IPS-20b (cell line): ENCODE measurements at regions not wholly inside any gene's neighbourhood (a gene's known extent, or its start where the extent isn't known, plus 50 kb on each side); places are given as distances from the start of the nearest gene placed in this dataset.

Experiments used
- H3K27ac ChIP-seq: one replicate; pipeline ENCODE4 v1.5.1; 2013; ENCODE audit warnings: low read length
- H3K27me3 ChIP-seq: 2 replicates; pipeline ENCODE4 v1.6.1; 2013; ENCODE audit warnings: mild to moderate bottlenecking, low read length, inconsistent platforms; ENCODE audit not compliant: insufficient read depth
- H3K36me3 ChIP-seq: 2 replicates; pipeline ENCODE4 v1.6.1; 2013; ENCODE audit warnings: low read depth, mild to moderate bottlenecking, inconsistent platforms, low read length, moderate library complexity; ENCODE audit not compliant: insufficient read depth
- H3K4me1 ChIP-seq: 2 replicates; pipeline ENCODE4 v1.6.1; 2013; ENCODE audit warnings: mild to moderate bottlenecking, control low read depth, inconsistent platforms, low read length, moderate library complexity; ENCODE audit not compliant: insufficient read depth
- H3K4me3 ChIP-seq: 2 replicates; pipeline ENCODE4 v1.5.1; 2013; ENCODE audit warnings: mild to moderate bottlenecking, low read length, inconsistent platforms
- H3K9ac ChIP-seq: 2 replicates; pipeline ENCODE4 v1.6.1; 2013; ENCODE audit warnings: low read depth, mild to moderate bottlenecking, inconsistent platforms, low read length, moderate library complexity
- H3K9me3 ChIP-seq: 2 replicates; pipeline ENCODE4 v1.6.1; 2013; ENCODE audit warnings: mild to moderate bottlenecking, low read depth, low read length, inconsistent platforms; ENCODE audit not compliant: insufficient read depth

DNA sequence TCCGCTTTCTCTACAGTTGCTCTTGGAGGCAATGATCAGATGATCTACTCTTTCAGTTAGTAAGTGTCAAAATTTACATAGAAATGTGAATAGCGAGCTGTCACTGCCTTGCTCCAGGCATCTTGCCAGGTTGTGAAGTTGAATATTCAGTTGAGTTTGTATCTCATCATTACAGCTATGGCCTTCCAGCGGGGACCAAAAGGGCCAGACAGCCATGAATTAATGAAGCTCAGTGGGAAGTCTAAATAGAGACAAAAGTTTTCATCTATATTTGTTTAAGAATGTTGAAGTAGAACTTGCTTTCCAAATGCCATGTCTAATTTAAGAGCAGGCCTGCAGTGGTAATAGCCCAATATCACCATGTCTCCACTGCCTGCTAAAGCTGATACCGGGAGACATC lies 387.8 kb downstream of the FLRT2 start:
- Histone ChIP-seq H3K27ac (no peak overlapping the region), H3K4me3 (no peak overlapping the region), H3K27me3 (no peaks in the 10 kb centered on the region), H3K9ac (no peak overlapping the region), H3K4me1 (no peaks in the 10 kb centered on the region), H3K36me3 (no peaks in the 10 kb centered on the region), H3K9me3 (no peaks in the 10 kb centered on the region)

DNA sequence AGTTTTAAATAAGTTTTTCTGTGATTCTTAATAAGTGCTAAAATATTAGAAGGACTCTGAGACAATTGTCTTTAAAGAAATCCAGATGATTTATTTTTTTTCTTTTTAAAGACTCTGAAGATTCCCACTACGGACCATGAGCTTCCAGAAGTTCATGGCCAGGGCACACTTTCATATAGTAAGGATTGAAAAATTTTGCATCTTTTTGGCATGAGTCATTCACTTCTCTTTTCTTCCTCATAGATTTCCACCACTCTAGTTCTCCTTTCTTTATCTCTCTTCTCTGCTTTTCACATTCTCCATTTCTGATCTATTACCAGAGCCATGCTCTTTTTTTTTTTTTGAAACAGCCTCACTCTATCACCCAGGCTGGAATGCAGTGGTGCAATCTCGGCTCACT lies 385.8 kb downstream of the FLRT2 start:
- Histone ChIP-seq H3K27me3 (no peaks in the 10 kb centered on the region), H3K4me1 (no peaks in the 10 kb centered on the region), H3K9me3 (no peaks in the 10 kb centered on the region; the same call in 1 of the 2 replicates), H3K4me3 (no peak overlapping the region), H3K9ac (no peak overlapping the region), H3K27ac (no peak overlapping the region), H3K36me3 (no peaks in the 10 kb centered on the region)

DNA sequence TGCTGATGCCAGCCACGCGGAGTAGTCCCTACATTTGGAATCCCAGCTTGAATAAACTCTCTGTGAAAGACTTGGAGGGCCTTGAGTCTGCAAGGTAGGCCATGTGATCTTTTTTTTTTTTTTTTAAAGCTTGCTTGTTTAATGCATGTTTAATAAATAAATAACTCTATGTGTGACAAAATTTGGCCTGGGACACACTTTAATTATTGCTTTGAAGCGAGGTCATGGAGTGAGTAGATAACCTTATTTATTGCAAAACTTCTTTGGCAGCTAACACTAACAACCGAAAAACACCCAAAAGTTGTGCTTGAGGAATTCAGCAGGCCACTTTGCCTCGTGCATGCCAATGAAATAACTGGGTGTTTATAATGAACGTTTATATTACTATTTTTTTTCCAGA lies 382.2 kb downstream of the FLRT2 start:
- no peak overlapping the region for H3K27ac ChIP-seq
- H3K9me3 ChIP-seq: no peaks in the 10 kb centered on the region; the same call in 1 of the 2 replicates
- H3K4me1 ChIP-seq: no peaks in the 10 kb centered on the region; the same call in 1 of the 2 replicates
- no peaks in the 10 kb centered on the region for H3K27me3 ChIP-seq
- no peak overlapping the region for H3K4me3 ChIP-seq
- H3K36me3 ChIP-seq: no peaks in the 10 kb centered on the region
- H3K9ac ChIP-seq: no peak overlapping the region

DNA sequence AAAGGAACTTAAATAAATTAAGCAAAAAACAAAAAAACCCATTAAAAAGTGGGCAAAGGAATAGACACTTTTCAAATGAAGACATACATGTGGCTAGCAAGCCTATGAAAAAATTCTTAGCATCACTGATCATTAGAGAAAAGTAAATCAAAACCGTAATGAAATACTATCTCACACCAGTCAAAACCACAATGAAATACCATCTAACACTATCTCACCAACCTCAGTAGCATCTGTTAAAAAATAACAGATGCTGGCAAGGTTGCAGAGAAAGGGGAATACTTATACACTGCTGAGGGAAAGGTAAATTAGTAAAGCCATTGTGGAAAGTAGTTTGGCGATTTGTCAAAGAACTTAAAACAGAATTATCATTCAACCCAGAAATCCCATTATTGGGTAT lies 381.1 kb downstream of the FLRT2 start:
- no peak overlapping the region for H3K9ac ChIP-seq
- H3K9me3 ChIP-seq: no peaks in the 10 kb centered on the region; the same call in 1 of the 2 replicates
- H3K4me1 ChIP-seq: no peaks in the 10 kb centered on the region; the same call in 1 of the 2 replicates

DNA sequence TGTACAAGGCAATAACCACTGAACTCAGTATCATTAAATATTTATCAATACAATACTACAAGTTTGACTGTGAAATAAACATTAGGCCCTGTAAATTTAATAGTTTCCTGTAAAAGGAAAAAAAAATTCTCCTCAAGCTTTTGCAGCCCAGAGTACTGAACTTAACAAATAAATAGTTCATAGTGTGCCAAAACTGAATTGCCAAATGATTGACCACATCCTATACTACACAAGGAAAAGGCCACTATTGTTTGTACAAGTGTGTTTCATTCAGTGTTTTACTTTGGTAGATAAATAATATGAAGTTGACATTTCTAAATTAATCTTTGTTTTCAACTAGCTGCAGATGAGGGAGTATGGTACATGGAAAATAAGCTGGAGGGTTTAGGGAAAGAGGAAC lies 379.6 kb downstream of the FLRT2 start:
- no peaks in the 10 kb centered on the region; the same call in 1 of the 2 replicates for H3K9me3 ChIP-seq
- no peaks in the 10 kb centered on the region; the same call in 1 of the 2 replicates for H3K4me1 ChIP-seq
- H3K36me3 ChIP-seq: no peaks in the 10 kb centered on the region
- H3K27me3 ChIP-seq: no peaks in the 10 kb centered on the region
- no peak overlapping the region for H3K9ac ChIP-seq
- H3K4me3 ChIP-seq: no peak overlapping the region
- no peak overlapping the region for H3K27ac ChIP-seq

More for the DNA sequence above, 381.1 kb downstream of the FLRT2 start:
- no peaks in the 10 kb centered on the region for H3K36me3 ChIP-seq
- H3K27ac ChIP-seq: no peak overlapping the region
- no peaks in the 10 kb centered on the region for H3K27me3 ChIP-seq
- H3K4me3 ChIP-seq: no peak overlapping the region

DNA sequence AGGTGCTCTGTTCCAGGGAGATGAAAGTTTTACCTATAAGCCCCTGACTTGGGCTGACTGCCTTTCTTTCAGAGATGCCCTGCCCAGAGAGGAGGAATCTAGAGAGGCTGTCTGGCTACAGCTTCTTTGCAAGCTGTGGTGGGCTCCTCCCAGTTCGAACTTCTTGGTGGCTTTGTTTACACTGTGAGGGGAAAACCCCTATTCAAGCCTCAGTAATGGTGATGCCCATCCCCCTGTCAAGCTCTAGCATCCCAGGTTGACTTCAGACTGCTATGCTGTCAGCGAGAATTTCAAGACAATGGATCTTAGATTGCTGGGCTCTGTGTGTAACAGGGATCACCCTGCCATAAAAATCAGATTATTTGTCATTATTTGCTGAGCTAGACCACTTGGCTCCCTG lies 377.6 kb downstream of the FLRT2 start:
- Histone ChIP-seq H3K27me3 (no peaks in the 10 kb centered on the region), H3K4me1 (no peaks in the 10 kb centered on the region; the same call in 1 of the 2 replicates), H3K27ac (no peak overlapping the region), H3K9ac (no peak overlapping the region), H3K9me3 (no peaks in the 10 kb centered on the region; the same call in 1 of the 2 replicates), H3K36me3 (no peaks in the 10 kb centered on the region), H3K4me3 (no peak overlapping the region)

DNA sequence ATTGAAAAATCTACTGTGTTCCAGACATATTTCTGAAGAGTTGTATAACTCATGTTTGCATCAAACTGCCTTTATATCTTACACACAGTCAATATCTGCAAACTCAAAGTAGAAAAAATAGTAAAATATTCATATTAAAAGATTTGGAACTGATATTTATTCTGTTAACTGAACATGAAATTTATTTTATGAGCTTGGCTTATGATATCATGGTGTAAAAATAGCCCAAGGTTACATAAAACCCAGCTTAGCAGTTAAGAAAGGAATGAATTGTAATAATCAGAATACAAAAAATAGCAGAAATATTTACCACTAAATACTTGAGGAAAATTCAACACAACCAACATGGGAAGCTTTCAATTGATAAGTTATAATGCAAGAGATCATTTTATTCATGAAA lies 367.9 kb downstream of the FLRT2 start:
- Histone ChIP-seq H3K27ac (no peak overlapping the region), H3K9me3 (no peaks in the 10 kb centered on the region), H3K9ac (no peak overlapping the region), H3K4me3 (no peak overlapping the region), H3K36me3 (no peaks in the 10 kb centered on the region), H3K27me3 (no peaks in the 10 kb centered on the region), H3K4me1 (peaks cover 7% of the 10 kb centered on the region; the same call in 1 of the 2 replicates)

DNA sequence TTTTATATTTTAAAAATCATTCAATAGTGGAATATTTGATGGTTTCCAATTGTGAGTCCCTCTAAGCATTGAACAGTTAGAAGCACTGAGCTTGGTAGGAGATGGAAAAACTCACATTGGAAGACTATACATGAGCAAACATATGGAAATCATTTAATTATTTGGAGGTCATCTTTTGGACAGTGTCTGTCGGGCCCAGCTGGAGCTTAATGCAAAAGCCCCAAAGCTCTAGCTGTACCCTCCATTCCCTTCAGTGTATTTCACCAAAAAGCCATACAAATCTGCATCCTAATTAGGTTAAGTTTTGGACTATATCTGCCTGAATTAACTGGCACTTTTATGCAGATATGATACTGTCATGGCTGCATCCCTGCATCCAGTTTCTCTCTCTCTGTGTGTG lies 365.7 kb downstream of the FLRT2 start:
- Histone ChIP-seq H3K27me3 (no peaks in the 10 kb centered on the region), H3K36me3 (no peaks in the 10 kb centered on the region), H3K9me3 (no peaks in the 10 kb centered on the region), H3K27ac (no peak overlapping the region), H3K4me1 (peaks cover 9% of the 10 kb centered on the region; the same call in 1 of the 2 replicates), H3K9ac (no peak overlapping the region), H3K4me3 (no peak overlapping the region)

DNA sequence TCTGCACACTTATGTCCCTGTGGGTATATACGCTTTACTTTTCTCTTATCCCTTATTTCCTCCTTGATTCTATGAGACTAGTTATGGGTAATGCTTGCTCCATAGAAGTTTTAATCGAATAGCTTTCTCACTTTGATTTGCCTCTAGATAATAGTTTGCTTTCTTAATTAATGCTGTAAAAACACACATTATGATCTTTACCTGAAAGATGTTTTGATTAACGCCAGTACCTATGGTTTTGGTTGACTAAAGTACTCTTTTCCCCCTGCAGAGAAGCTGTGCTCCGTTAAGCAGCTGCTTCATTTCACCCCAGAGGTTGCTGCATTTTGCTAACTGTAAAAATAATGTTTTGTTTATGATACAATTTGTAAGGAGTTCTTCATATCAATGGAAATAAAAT lies 362.3 kb downstream of the FLRT2 start:
- Histone ChIP-seq H3K27ac (no peak overlapping the region), H3K4me1 (peaks cover 9% of the 10 kb centered on the region; the same call in 1 of the 2 replicates), H3K36me3 (no peaks in the 10 kb centered on the region), H3K4me3 (no peak overlapping the region), H3K9ac (no peak overlapping the region), H3K9me3 (no peaks in the 10 kb centered on the region), H3K27me3 (no peaks in the 10 kb centered on the region)

DNA sequence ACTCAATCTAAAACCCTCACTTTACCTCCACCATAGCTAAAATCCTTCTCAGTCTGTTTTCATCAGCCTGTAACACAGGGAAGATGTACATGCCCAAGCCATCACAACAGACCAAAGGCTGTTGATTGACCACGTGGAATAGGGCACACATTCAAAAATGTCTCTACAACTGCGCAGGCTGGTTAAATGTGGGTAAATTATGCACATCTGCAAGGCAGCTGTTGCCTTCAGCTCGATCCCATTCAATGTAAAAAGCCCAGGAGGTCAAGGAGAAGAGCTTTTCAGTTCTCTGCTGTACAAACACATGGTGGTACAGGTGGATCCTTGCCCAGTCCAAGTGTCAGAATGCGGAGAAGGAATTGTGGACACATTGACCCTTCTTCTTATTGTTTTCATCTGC lies 354.0 kb downstream of the FLRT2 start:
- no peak overlapping the region for H3K9ac ChIP-seq
- no peak overlapping the region for H3K4me3 ChIP-seq
- no peak overlapping the region for H3K27ac ChIP-seq
- H3K4me1 ChIP-seq: no peaks in the 10 kb centered on the region
- no peaks in the 10 kb centered on the region for H3K27me3 ChIP-seq
- no peaks in the 10 kb centered on the region for H3K9me3 ChIP-seq
- H3K36me3 ChIP-seq: no peaks in the 10 kb centered on the region

DNA sequence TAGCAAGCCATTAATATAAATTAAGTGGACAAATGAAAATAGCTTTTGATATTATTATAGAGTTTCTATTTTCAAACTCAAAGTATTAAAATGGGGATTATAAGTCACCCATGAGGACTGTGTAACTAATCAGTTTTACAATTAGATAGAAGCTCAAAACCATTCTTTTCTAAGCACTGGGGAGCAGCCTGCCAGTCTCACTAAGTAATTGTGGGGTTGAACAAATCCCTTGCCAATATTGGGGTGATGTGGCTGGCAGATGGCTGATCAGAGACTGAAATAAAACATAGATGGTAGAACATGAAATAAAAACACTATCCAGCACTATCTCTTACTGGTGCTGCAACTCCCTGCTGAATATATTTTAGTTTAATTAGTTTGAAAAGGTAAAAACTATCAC lies 353.2 kb downstream of the FLRT2 start:
- Histone ChIP-seq H3K4me1 (no peaks in the 10 kb centered on the region), H3K27ac (no peak overlapping the region), H3K27me3 (no peaks in the 10 kb centered on the region)

DNA sequence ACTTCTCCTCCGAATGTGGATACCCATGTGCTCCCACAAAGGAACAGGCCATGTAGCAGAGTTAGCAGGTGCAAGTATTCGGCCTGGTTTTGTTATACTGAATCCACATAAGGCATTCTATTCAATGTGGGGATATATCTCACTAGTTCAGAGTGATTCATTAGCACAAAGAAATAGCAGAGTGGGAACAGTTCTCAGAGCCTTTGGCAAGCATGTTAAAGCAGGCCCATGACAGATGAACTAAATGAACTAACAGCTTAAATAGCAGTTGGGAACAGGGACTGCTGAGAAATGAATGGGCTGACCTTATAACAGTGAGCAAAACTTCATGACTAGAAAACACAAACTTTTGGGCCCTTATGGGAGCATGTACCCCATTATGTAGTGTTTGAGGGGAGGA lies 352.0 kb downstream of the FLRT2 start:
- no peak overlapping the region for H3K9ac ChIP-seq
- no peak overlapping the region for H3K27ac ChIP-seq
- no peaks in the 10 kb centered on the region for H3K4me1 ChIP-seq

More for the DNA sequence above, 353.2 kb downstream of the FLRT2 start:
- Histone ChIP-seq H3K4me3 (no peak overlapping the region), H3K9me3 (no peaks in the 10 kb centered on the region), H3K9ac (no peak overlapping the region), H3K36me3 (no peaks in the 10 kb centered on the region)

More for the DNA sequence above, 352.0 kb downstream of the FLRT2 start:
- Histone ChIP-seq H3K9me3 (no peaks in the 10 kb centered on the region), H3K36me3 (no peaks in the 10 kb centered on the region), H3K27me3 (no peaks in the 10 kb centered on the region), H3K4me3 (no peak overlapping the region)
